Transverse colon (tissue), 4 donors: ENCODE measurements at regions not wholly inside any gene's neighbourhood (a gene's known extent, or its start where the extent isn't known, plus 50 kb on each side); places are given as distances from the start of the nearest gene placed in this dataset.

Experiments
- DNase-seq: peaks from one replicate; pipeline ENCODE4 v3.0.0-alpha.2; 2019
- H3K27ac ChIP-seq, 4 donors: fragments of 200-600 bp; sonication (generic); 2 replicates each; pipeline ENCODE4 v1.5.1; 2016 to 2018; ENCODE audit warnings: inconsistent platforms in 4 of 4
- H3K27me3 ChIP-seq: fragments of 200-600 bp; sonication (generic); 2 replicates; pipeline ENCODE4 v1.5.1; 2017; ENCODE audit warnings: inconsistent platforms
- H3K36me3 ChIP-seq, 4 donors: fragments of 200-600 bp; sonication (generic); 2 replicates each; pipeline ENCODE4 v1.5.1; 2017 to 2019; ENCODE audit warnings: inconsistent platforms in 4 of 4
- H3K4me1 ChIP-seq, 4 donors: fragments of 200-600 bp; sonication (generic); 2 replicates each; pipeline ENCODE4 v1.5.1; 2017 to 2020; ENCODE audit warnings: inconsistent platforms in 4 of 4
- H3K4me3 ChIP-seq, 4 donors: fragments of 200-600 bp; sonication (generic); 1 replicate in 1 of 4; 2 replicates in 3 of 4; pipeline versions ENCODE4 v1.5.1 to v1.6.1; 2017 to 2019; ENCODE audit warnings: inconsistent platforms in 4 of 4
- H3K9me3 ChIP-seq, 2 donors: fragments of 200-600 bp; sonication (generic); 2 replicates each; pipeline ENCODE4 v1.5.1; 2017 to 2019; ENCODE audit warnings: inconsistent platforms in 2 of 2
- EP300 ChIP-seq: sonication (generic); formaldehyde crosslinking; IDR thresholded peaks from one replicate; pipeline ENCODE4 v1.6.1; 2017; ENCODE audit warnings: antibody characterized with exemption, low read depth
- POLR2A ChIP-seq: fragments of 450-650 bp; IDR thresholded peaks from one replicate; pipeline ENCODE4 v1.6.1; 2016; ENCODE audit warnings: antibody characterized with exemption, mild to moderate bottlenecking, moderate library complexity
- POLR2AphosphoS5 ChIP-seq, 3 donors: sonication (generic); formaldehyde crosslinking; IDR thresholded peaks; one replicate each; pipeline ENCODE4 v1.6.1; 2016; ENCODE audit warnings: antibody characterized with exemption in 3 of 3
- WGBS, 2 donors: methylation state at CpG; one replicate each; pipeline ENCODE4 v1.1.5; 2018; ENCODE audit warnings: low coverage in 1 of 2; 5-methylcytosine and 5-hydroxymethylcytosine counted together
- in situ Hi-C, 4 donors: fragments of 200-750 bp; cut with MboI; loops; one replicate each; pipeline versions ENCODE4 v1.15.0 to v1.15.1; 2017; ENCODE audit warnings: low sequenced_read_pairs in 3 of 4, low pct_ligation_motif_present in 1 of 4, low pct_unique_long_range_greater_than_20kb in 1 of 4
- intact Hi-C: fragments of 100-400 bp; cut with DNase I; formaldehyde crosslinking; loops from one replicate; pipeline ENCODE4 v1.15.1; 2023; ENCODE audit warnings: low total_unique reads
- small RNA-seq, 4 donors: library from RNA; depleted of rRNA; stranded (forward); fragments of <200 nt; gene quantifications; one replicate each; pipeline ENCODE3, GENCODE V24; 2016
- TF ChIP-seq, protein P1 (sequence below), 5 experiments: fragments of 200-600 bp in 3 of 5; fragments of 450-650 bp in 2 of 5; sonication (generic) in 3 of 5; IDR thresholded peaks; 1 replicate in 2 of 5; 2 replicates in 3 of 5; pipeline ENCODE4 v1.5.1; 2016 to 2017; ENCODE audit warnings: antibody characterized with exemption in 5 of 5, inconsistent platforms in 3 of 5, mild to moderate bottlenecking in 2 of 5, moderate library complexity in 1 of 5

DNA sequence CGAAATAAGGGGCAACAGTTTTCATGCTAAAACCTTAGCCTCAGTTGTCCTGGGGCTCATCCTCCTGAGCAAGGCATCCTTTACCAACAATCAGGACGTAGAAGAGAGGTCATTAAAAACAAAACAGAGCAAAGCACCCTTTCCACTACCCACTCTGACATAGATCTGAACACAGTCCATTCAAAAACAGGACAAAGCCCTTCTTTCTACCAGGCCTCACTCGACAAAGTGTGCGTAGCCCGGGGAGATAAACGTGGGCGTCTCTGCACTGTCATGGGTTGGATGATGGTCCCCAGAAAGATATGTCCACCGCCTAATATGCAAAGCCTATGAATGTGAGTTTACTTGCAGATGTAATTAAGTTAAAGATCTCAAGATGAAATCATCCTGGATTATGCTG is 60.6 kb upstream of the TAS2R1 start:
- no peak for DNase-seq
- in situ Hi-C loops, result no loop called here
- Histone ChIP-seq H3K4me3 (no peak overlapping the region), H3K27ac (no peak overlapping the region), H3K4me1 (no peaks in the 10 kb centered on the region), H3K27me3 (no peaks in the 10 kb centered on the region), H3K9me3 (no peaks in the 10 kb centered on the region), H3K36me3 (no peaks in the 10 kb centered on the region)
- no peak for TF ChIP-seq POLR2AphosphoS5 (IDR thresholded peaks at IDR 0.05)
- no peak for TF ChIP-seq EP300
- no peak for TF ChIP-seq POLR2A
- TF ChIP-seq, protein P1, sequence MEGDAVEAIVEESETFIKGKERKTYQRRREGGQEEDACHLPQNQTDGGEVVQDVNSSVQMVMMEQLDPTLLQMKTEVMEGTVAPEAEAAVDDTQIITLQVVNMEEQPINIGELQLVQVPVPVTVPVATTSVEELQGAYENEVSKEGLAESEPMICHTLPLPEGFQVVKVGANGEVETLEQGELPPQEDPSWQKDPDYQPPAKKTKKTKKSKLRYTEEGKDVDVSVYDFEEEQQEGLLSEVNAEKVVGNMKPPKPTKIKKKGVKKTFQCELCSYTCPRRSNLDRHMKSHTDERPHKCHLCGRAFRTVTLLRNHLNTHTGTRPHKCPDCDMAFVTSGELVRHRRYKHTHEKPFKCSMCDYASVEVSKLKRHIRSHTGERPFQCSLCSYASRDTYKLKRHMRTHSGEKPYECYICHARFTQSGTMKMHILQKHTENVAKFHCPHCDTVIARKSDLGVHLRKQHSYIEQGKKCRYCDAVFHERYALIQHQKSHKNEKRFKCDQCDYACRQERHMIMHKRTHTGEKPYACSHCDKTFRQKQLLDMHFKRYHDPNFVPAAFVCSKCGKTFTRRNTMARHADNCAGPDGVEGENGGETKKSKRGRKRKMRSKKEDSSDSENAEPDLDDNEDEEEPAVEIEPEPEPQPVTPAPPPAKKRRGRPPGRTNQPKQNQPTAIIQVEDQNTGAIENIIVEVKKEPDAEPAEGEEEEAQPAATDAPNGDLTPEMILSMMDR (IDR thresholded peaks at IDR 0.05), result no peak
- 44 to 76% methylated on average over 2 to 8 of the region's 8 CpGs for WGBS, 2 donors
- intact Hi-C loops, result no loop called here

DNA sequence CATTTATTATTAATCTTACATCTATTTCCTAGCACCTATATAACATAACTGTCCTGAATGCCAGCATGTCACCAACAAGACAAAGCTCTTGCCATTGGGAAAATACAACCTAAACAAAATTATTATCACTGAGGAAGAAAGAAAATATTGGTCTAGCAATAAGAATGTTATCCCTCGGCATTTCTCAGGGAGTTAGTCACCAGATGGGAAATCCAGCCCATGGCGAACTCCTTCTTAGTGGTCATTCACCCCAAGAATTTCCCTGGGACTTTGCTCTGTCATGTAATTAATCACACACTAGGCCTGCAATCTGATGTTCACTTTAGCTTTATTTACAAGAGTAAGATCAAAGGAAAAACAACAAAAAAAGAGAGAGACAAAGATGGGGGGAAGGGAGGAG is 56.1 kb upstream of the TAS2R1 start:
- TF ChIP-seq EP300 (no peak), POLR2AphosphoS5 (IDR thresholded peaks at IDR 0.05) (no peak), POLR2A (no peak)
- TF ChIP-seq, protein P1 (IDR thresholded peaks at IDR 0.05), result no peak
- Histone ChIP-seq H3K9me3 (no peaks in the 10 kb centered on the region), H3K4me1 (no peaks in the 10 kb centered on the region), H3K36me3 (no peaks in the 10 kb centered on the region), H3K27ac (no peak overlapping the region), H3K4me3 (no peak overlapping the region), H3K27me3 (no peaks in the 10 kb centered on the region)
- DNase-seq, result no peak
- WGBS, 2 donors, result 80 to 86% methylated on average over 2 of the region's 2 CpGs
- in situ Hi-C loops, result no loop called here
- intact Hi-C loops, result no loop called here

DNA sequence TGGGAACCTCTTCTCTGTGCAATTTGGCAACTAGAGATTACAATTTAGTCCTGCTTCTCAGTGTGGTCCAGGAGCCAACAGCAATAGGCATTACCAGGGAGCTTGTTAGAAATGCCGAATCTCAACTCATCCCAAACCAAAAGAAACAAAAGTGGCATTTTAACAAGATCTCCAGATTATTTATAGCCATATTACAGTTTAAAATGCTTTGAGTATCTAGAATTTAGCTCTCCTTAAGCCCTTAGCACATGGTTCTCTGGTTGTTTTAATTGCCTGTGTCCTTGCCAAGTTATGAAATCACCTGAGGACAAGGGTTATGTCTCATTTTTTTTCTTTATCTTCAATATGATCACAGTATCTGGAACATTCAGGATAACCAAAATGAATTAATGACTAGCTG is 51.6 kb upstream of the TAS2R1 start:
- in situ Hi-C loops (no loop called here), intact Hi-C loops (no loop called here)
- Histone ChIP-seq H3K27me3 (no peaks in the 10 kb centered on the region), H3K4me1 (no peaks in the 10 kb centered on the region), H3K27ac (no peak overlapping the region), H3K4me3 (no peak overlapping the region), H3K36me3 (no peaks in the 10 kb centered on the region), H3K9me3 (no peaks in the 10 kb centered on the region)
- no peak for DNase-seq
- 0 to 31% methylated on average over 1 of the region's 1 CpG for WGBS, 2 donors
- TF ChIP-seq POLR2A, result no peak
- TF ChIP-seq POLR2AphosphoS5 (IDR thresholded peaks at IDR 0.05), result no peak
- TF ChIP-seq EP300, result no peak

Small RNA genes lying in the stretch of these regions (small RNA-seq; reads per million reads assigned to genes)
- gene AC034229.5 (0 reads per million in 4 donors), gene AC034229.6 (0 reads per million in 4 donors), gene AC091905.3 (0 reads per million in 4 donors), gene AC091905.4 (0 reads per million in 4 donors), gene RNA5SP177 (0 reads per million in 4 donors)
